Endothelial cell of umbilical vein (primary cell): ENCODE measurements at regions not wholly inside any gene's neighbourhood (a gene's known extent, or its start where the extent isn't known, plus 50 kb on each side); places are given as distances from the start of the nearest gene placed in this dataset.

Source experiments
- BruUV-seq: library from RNA; stranded (reverse); fragments of 400-500 nt; replicated peaks from 2 replicates; lab custom pipeline; 2021; lab: Mats Ljungman, UMichigan
- CTCF ChIA-PET: fragments of 300-600, 350-600 bp; sonication (Branson Sonifier 250); formaldehyde crosslinking; loops from one replicate; lab custom pipeline; 2021; ENCODE audit warnings: antibody characterized with exemption, inconsistent platforms; lab: Charles Lee
- POLR2A ChIA-PET: fragments of 300-600, 350-600 bp; sonication (Branson Sonifier 250); formaldehyde crosslinking; loops from one replicate; lab custom pipeline; 2021; ENCODE audit warnings: antibody characterized with exemption, inconsistent platforms; lab: Charles Lee
- DNase-seq: peaks from one replicate; pipeline ENCODE4 v3.0.0-alpha.2; 2011; ENCODE audit warnings: low read depth, low spot score
- FAIRE-seq: peaks from 2 replicates; lab custom pipeline; 2011; peaks lifted over from hg19 to GRCh38; lab: Jason Lieb, UNC
- H2AFZ ChIP-seq: 2 replicates; pipeline ENCODE4 v1.6.0; 2012; ENCODE audit warnings: low read depth, low read length, control low read depth, inconsistent platforms
- H3K27ac ChIP-seq: 2 replicates; pipeline ENCODE4 v1.5.1; 2011; ENCODE audit warnings: low read depth, mild to moderate bottlenecking, control low read depth, low read length, moderate library complexity; ENCODE audit not compliant: insufficient read depth
- H3K27me3 ChIP-seq, 2 experiments: 2 replicates each; pipeline versions ENCODE4 v1.6.0 to v1.6.1; 2011; ENCODE audit warnings: low read length in 2 of 2, mixed read lengths in 1 of 2; ENCODE audit not compliant: control insufficient read depth in 2 of 2, insufficient read depth in 2 of 2
- H3K36me3 ChIP-seq, 2 experiments: 2 replicates in 1 of 2; 3 replicates in 1 of 2; pipeline ENCODE4 v1.5.1; 2011; ENCODE audit warnings: low read length in 2 of 2, mild to moderate bottlenecking in 1 of 2, moderate library complexity in 1 of 2; ENCODE audit not compliant: control insufficient read depth in 2 of 2, insufficient read depth in 2 of 2; ENCODE audit errors: extremely low read depth in 1 of 2
- H3K4me1 ChIP-seq: 3 replicates; pipeline ENCODE4 v1.5.1; 2011; ENCODE audit warnings: mild to moderate bottlenecking, low read length; ENCODE audit not compliant: control insufficient read depth, insufficient read depth; ENCODE audit errors: extremely low read depth
- H3K4me2 ChIP-seq: 2 replicates; pipeline ENCODE4 v1.6.1; 2011; ENCODE audit warnings: low read length, control low read depth, mixed read lengths; ENCODE audit not compliant: insufficient read depth
- H3K4me3 ChIP-seq, 3 experiments: fragments of 200-600 bp in 1 of 3; sonication (generic), shearing (Covaris generic) in 1 of 3; replicated peaks in 1 of 3; 2 replicates each; pipeline ENCODE4 v1.5.1; 2011 to 2016; ENCODE audit warnings: control low read depth in 3 of 3, low read length in 3 of 3, mild to moderate bottlenecking in 2 of 3, inconsistent platforms in 1 of 3, low read depth in 1 of 3, moderate library complexity in 1 of 3; ENCODE audit not compliant: insufficient read depth in 1 of 3
- H3K79me2 ChIP-seq: 2 replicates; pipeline ENCODE4 v1.6.0; 2012; ENCODE audit warnings: low read length, inconsistent platforms; ENCODE audit not compliant: control insufficient read depth, insufficient read depth
- H3K9ac ChIP-seq: replicated peaks from 2 replicates; pipeline ENCODE3; 2011; ENCODE audit warnings: low read length, control low read depth; ENCODE audit not compliant: insufficient read depth; ENCODE audit errors: extremely low read depth
- H3K9me1 ChIP-seq: replicated peaks from 3 replicates; pipeline ENCODE4 v1.6.0; 2011; ENCODE audit warnings: mild to moderate bottlenecking, low read length; ENCODE audit not compliant: control insufficient read depth, insufficient read depth; ENCODE audit errors: extremely low read depth
- H3K9me3 ChIP-seq: replicated peaks from 2 replicates; pipeline ENCODE4 v1.5.1; 2012; ENCODE audit warnings: low read length, inconsistent platforms; ENCODE audit not compliant: control insufficient read depth, insufficient read depth
- H4K20me1 ChIP-seq: replicated peaks from 2 replicates; pipeline ENCODE3; 2011; ENCODE audit warnings: mild to moderate bottlenecking, low read length; ENCODE audit not compliant: control insufficient read depth, insufficient read depth; ENCODE audit errors: extremely low read depth
- FOS ChIP-seq: IDR thresholded peaks from 2 replicates; pipeline ENCODE4 v1.6.1; 2011; ENCODE audit warnings: mild to moderate bottlenecking, low read length, moderate library complexity, borderline replicate concordance; ENCODE audit not compliant: insufficient read depth
- GATA2 ChIP-seq: IDR thresholded peaks from 2 replicates; pipeline ENCODE4 v1.7.0; 2011; ENCODE audit warnings: low read depth, mild to moderate bottlenecking, moderate library complexity, mixed read lengths, low read length; ENCODE audit not compliant: insufficient read length, insufficient read depth
- MYC ChIP-seq: IDR thresholded peaks from one replicate; pipeline ENCODE4 v1.6.1; 2011; ENCODE audit warnings: mild to moderate bottlenecking, low read depth, low read length
- POLR2AphosphoS5 ChIP-seq: IDR thresholded peaks from 2 replicates; pipeline ENCODE4 v1.6.1; 2012; ENCODE audit warnings: low read depth, mild to moderate bottlenecking, control low read depth, low read length, moderate library complexity; ENCODE audit not compliant: insufficient read depth
- dilution Hi-C: fragments of 300-500 bp; cut with MboI; formaldehyde crosslinking; loops from one replicate; pipeline ENCODE4 v1.15.0; 2019; ENCODE audit warnings: low sequenced_read_pairs; ENCODE audit not compliant: extremely low pct_ligation_motif_present
- intact Hi-C: fragments of 100-400 bp; cut with micrococcal nuclease; formaldehyde crosslinking; loops from one replicate; pipeline ENCODE4 v1.10.0; 2022
- TF ChIP-seq, protein P1 (sequence below): IDR thresholded peaks from 2 replicates; pipeline ENCODE4 v1.6.1; 2011; ENCODE audit not compliant: insufficient read depth, insufficient read length

DNA sequence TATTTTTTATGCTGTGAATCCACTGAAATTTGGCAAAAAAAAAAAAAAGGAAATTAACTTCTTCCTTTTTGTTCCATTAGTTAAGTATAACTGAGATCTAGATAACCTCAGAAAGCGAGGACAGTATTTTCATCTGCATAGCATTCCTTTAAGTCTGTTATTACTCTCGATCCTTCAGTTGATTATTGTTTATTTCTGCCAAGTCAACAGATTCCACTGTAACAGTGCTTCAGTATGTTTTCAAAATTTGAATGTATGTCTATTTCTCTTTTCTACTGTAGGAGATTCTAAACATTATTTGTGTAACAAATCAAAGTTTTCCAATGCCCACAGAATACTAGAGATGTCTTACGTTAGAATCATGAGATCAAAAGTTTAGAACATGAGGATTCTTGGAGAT lies 133.1 kb upstream of the RGPD4 start:
- no peak overlapping the region for H3K4me3 ChIP-seq
- DNase-seq, result no peak
- BruUV-seq, result no TSS peak
- H3K79me2 ChIP-seq, result no peaks in the 10 kb centered on the region
- no peak for FAIRE-seq
- TF ChIP-seq MYC, result no peak
- no peak for TF ChIP-seq FOS
- TF ChIP-seq, protein P1, sequence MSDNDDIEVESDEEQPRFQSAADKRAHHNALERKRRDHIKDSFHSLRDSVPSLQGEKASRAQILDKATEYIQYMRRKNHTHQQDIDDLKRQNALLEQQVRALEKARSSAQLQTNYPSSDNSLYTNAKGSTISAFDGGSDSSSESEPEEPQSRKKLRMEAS, result no peak
- TF ChIP-seq POLR2AphosphoS5, result no peak
- H3K9ac ChIP-seq, result no peak overlapping the region
- no peaks in the 10 kb centered on the region for H3K27me3 ChIP-seq
- ChIA-PET CTCF (no interaction called here), POLR2A (no interaction called here)
- H3K9me3 ChIP-seq, result peaks cover 14% of the 10 kb centered on the region
- H3K36me3 ChIP-seq, result no peaks in the 10 kb centered on the region
- no peak overlapping the region for H2AFZ ChIP-seq
- no peaks in the 10 kb centered on the region for H3K4me1 ChIP-seq
- intact Hi-C loops, result no loop called here
- no peak overlapping the region for H3K27ac ChIP-seq
- dilution Hi-C loops, result no loop called here
- no peaks in the 10 kb centered on the region for H3K9me1 ChIP-seq
- H4K20me1 ChIP-seq, result no peaks in the 10 kb centered on the region
- H3K4me2 ChIP-seq, result no peak overlapping the region

DNA sequence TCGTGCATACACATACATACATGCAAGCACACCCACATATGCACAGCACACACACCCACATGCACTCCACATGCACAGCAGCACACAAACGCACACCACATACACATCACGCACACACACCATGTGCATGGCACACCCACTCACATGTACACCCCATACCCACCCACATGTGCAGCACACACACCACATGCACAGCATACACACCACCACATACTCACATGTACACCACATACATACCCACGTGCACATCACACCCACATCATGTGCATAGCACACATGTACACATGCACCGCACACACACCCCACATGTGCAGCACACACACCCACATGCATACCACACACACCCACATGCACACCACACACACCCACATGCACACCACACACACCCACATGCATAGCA lies 132.0 kb upstream of the RGPD4 start:
- no TSS peak for BruUV-seq
- DNase-seq (no peak), FAIRE-seq (no peak)
- H3K27me3 ChIP-seq, result no peaks in the 10 kb centered on the region
- H3K9me1 ChIP-seq, result no peaks in the 10 kb centered on the region
- TF ChIP-seq GATA2, result no peak
- TF ChIP-seq, protein P1, result peak; percentile 6
- dilution Hi-C loops (no loop called here), intact Hi-C loops (no loop called here)
- no peak overlapping the region for H2AFZ ChIP-seq
- H3K36me3 ChIP-seq, result no peaks in the 10 kb centered on the region
- no peak overlapping the region for H3K4me3 ChIP-seq
- H3K9ac ChIP-seq, result no peak overlapping the region
- peaks cover 10% of the 10 kb centered on the region for H3K9me3 ChIP-seq
- no peaks in the 10 kb centered on the region for H3K79me2 ChIP-seq
- H3K4me1 ChIP-seq, result no peaks in the 10 kb centered on the region
- H4K20me1 ChIP-seq, result no peaks in the 10 kb centered on the region
- POLR2A ChIA-PET, result no interaction called here
- CTCF ChIA-PET, result no interaction called here
- no peak overlapping the region for H3K4me2 ChIP-seq
- H3K27ac ChIP-seq, result no peak overlapping the region
